OCI-LY7 (cell line): ENCODE measurements at regions not wholly inside any gene's neighbourhood (a gene's known extent, or its start where the extent isn't known, plus 50 kb on each side); places are given as distances from the start of the nearest gene placed in this dataset.
"Not testable (repeated sequence)": the region's sequence is repeated elsewhere in the genome, so short reads cannot be mapped to it uniquely, and the experiment has no call there.

Experiments used
- BruUV-seq: library from RNA; stranded (reverse); fragments of 400-500 nt; replicated peaks from 2 replicates; lab custom pipeline; 2021; lab: Mats Ljungman, UMichigan
- CTCF ChIA-PET: fragments of 300-600 bp; sonication (Branson Sonifier 250); formaldehyde crosslinking; loops from one replicate; lab custom pipeline; 2022; ENCODE audit warnings: antibody characterized with exemption; ENCODE audit not compliant: unreplicated experiment; lab: Charles Lee
- POLR2A ChIA-PET: fragments of 300-600 bp; sonication (Branson Sonifier 250); formaldehyde crosslinking; loops from one replicate; lab custom pipeline; 2022; ENCODE audit warnings: antibody characterized with exemption; lab: Charles Lee
- DNase-seq: peaks from one replicate; pipeline ENCODE4 v3.0.0-alpha.2; 2015; ENCODE audit warnings: low spot score
- H2AFZ ChIP-seq: fragments of 200-600 bp; sonication (generic), shearing (Covaris generic); 2 replicates; pipeline ENCODE4 v1.6.1; 2014; ENCODE audit warnings: mild to moderate bottlenecking, antibody characterized with exemption, low read length, moderate library complexity
- H3K27ac ChIP-seq: fragments of 200-600 bp; sonication (generic); 2 replicates; pipeline ENCODE4 v1.5.1; 2014; ENCODE audit warnings: mixed run types, low read depth, mild to moderate bottlenecking, moderate library complexity, low read length, inconsistent platforms; ENCODE audit not compliant: poor library complexity, severe bottlenecking
- H3K36me3 ChIP-seq: fragments of 200-600 bp; sonication (generic); 2 replicates; pipeline ENCODE4 v1.6.1; 2014; ENCODE audit warnings: mild to moderate bottlenecking, antibody characterized with exemption, low read length, moderate library complexity, mixed read lengths; ENCODE audit not compliant: insufficient read depth
- H3K4me1 ChIP-seq: fragments of 200-600 bp; sonication (generic); 2 replicates; pipeline ENCODE4 v1.5.1; 2014; ENCODE audit warnings: mild to moderate bottlenecking, low read length; ENCODE audit not compliant: insufficient read depth, poor library complexity, severe bottlenecking
- H3K4me2 ChIP-seq: fragments of 200-600 bp; sonication (generic); 2 replicates; pipeline ENCODE4 v1.6.1; 2014; ENCODE audit warnings: mild to moderate bottlenecking, low read length
- H3K4me3 ChIP-seq: fragments of 200-600 bp; sonication (generic); 2 replicates; pipeline ENCODE4 v1.5.1; 2014; ENCODE audit warnings: mild to moderate bottlenecking, low read depth, low read length; ENCODE audit not compliant: poor library complexity, severe bottlenecking
- H3K79me2 ChIP-seq: fragments of 200-600 bp; sonication (generic); 2 replicates; pipeline ENCODE4 v1.6.1; 2016; ENCODE audit warnings: low read depth, mild to moderate bottlenecking, low read length, moderate library complexity, mixed read lengths; ENCODE audit not compliant: insufficient read depth
- H3K9me2 ChIP-seq: fragments of 200-600 bp; sonication (generic); 2 replicates; pipeline ENCODE4 v1.6.1; 2016; ENCODE audit warnings: mild to moderate bottlenecking, low read length, mixed read lengths; ENCODE audit not compliant: insufficient read depth
- H3K9me3 ChIP-seq: fragments of 200-600 bp; sonication (generic); 2 replicates; pipeline ENCODE4 v1.6.1; 2014; ENCODE audit warnings: mild to moderate bottlenecking, mixed run types, low read length, mixed read lengths
- H4K20me1 ChIP-seq: fragments of 200-600 bp; sonication (generic); 2 replicates; pipeline ENCODE4 v1.6.1; 2014; ENCODE audit warnings: mild to moderate bottlenecking, antibody characterized with exemption, low read length, moderate library complexity, mixed read lengths; ENCODE audit not compliant: insufficient read depth
- EZH2phosphoT487 ChIP-seq: fragments of 200-600 bp; sonication (generic); IDR thresholded peaks from 2 replicates; pipeline ENCODE4 v1.6.1; 2018; ENCODE audit warnings: low read depth, borderline replicate concordance, mild to moderate bottlenecking, mixed run types, antibody characterized with exemption, low read length, moderate library complexity, mixed read lengths
- intact Hi-C: fragments of 100-400 bp; cut with micrococcal nuclease; formaldehyde crosslinking; loops from one replicate; pipeline ENCODE4 v1.10.0; 2022; ENCODE audit not compliant: unreplicated experiment
- TF ChIP-seq, protein P1 (sequence below): fragments of 200-600 bp; sonication (generic); conservative IDR thresholded peaks from 2 replicates; pipeline ENCODE4 v1.5.1; 2014; ENCODE audit warnings: mild to moderate bottlenecking, antibody characterized with exemption, low read length, moderate library complexity, mixed read lengths

DNA sequence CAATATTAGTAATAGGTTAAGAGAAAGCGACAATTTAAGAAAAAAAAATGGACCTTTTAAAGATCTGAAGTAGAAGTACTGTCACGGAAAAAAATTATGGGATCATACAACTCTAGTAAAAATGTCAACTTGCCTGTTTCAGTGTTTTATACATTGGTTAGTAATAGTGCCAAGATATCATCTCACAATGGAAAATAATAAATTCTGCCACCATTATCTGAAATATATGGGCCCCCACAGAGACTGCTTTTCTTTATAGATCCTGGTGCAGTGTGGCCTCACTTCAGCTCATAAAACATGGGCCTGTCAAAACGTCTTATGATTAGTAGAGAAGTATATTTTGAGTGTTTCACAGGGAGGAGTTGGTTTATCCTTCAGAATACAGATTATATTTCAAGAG, 266.3 kb upstream of the EPHA6 start:
- H3K36me3 ChIP-seq: no peaks in the 10 kb centered on the region
- no peaks in the 10 kb centered on the region for H3K79me2 ChIP-seq

DNA sequence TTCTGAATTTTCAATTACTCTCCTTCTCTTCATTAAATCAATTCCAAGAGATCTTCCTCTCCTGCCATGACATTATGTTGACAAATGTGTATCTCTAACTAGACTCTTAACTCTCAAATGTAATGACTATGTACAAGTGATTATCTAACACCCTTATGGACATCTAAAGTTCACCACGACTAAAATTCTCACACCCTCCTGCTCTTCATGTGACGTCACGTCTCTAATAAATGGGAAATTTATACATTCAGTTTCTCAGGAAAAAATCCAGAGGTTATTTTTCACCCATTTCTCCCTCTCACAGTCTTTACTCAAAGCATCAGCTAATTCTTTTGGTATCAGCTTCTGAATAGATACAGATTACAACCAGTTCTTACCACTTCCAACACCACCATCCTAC, 237.5 kb upstream of the EPHA6 start:
- H3K9me3 ChIP-seq: no peaks in the 10 kb centered on the region
- POLR2A ChIA-PET: no interaction called here
- no TSS peak for BruUV-seq

More for the DNA sequence above, 266.3 kb upstream of the EPHA6 start:
- H3K4me3 ChIP-seq: no peak overlapping the region
- H3K4me1 ChIP-seq: no peaks in the 10 kb centered on the region
- no TSS peak for BruUV-seq
- no peaks in the 10 kb centered on the region for H3K9me3 ChIP-seq
- intact Hi-C loops: no loop called here
- ChIA-PET POLR2A (no interaction called here), CTCF (no interaction called here)
- H4K20me1 ChIP-seq: no peaks in the 10 kb centered on the region
- TF ChIP-seq, protein P1, sequence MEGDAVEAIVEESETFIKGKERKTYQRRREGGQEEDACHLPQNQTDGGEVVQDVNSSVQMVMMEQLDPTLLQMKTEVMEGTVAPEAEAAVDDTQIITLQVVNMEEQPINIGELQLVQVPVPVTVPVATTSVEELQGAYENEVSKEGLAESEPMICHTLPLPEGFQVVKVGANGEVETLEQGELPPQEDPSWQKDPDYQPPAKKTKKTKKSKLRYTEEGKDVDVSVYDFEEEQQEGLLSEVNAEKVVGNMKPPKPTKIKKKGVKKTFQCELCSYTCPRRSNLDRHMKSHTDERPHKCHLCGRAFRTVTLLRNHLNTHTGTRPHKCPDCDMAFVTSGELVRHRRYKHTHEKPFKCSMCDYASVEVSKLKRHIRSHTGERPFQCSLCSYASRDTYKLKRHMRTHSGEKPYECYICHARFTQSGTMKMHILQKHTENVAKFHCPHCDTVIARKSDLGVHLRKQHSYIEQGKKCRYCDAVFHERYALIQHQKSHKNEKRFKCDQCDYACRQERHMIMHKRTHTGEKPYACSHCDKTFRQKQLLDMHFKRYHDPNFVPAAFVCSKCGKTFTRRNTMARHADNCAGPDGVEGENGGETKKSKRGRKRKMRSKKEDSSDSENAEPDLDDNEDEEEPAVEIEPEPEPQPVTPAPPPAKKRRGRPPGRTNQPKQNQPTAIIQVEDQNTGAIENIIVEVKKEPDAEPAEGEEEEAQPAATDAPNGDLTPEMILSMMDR: no peak
- TF ChIP-seq EZH2phosphoT487: no peak
- H2AFZ ChIP-seq: no peak overlapping the region
- H3K27ac ChIP-seq: no peak overlapping the region
- H3K4me2 ChIP-seq: no peak overlapping the region
- no peak for DNase-seq
- H3K9me2 ChIP-seq: no peaks in the 10 kb centered on the region

DNA sequence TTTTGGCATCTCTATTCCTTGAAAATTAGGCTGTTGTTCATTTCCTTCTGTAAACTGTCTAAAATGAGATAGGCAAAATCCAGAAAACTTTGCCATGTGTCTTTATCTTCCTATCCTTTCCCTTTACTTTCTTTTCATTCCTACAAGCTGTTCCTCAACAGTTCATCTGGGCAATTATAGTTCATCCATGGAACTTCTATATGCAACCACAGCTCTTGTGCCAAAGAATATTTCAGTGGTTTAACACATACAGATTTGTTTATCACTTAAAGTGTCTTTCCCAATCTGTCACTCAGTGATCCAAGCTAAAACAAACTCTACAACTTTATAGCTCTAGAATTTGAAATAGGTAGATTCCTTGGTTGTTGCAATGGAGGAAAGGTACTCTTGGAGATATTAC, 230.3 kb upstream of the EPHA6 start:
- no peaks in the 10 kb centered on the region for H3K79me2 ChIP-seq
- ChIA-PET CTCF (no interaction called here), POLR2A (no interaction called here)
- H3K27ac ChIP-seq: no peak overlapping the region
- intact Hi-C loops: no loop called here
- TF ChIP-seq EZH2phosphoT487: no peak
- TF ChIP-seq, protein P1: no peak
- H3K4me1 ChIP-seq: no peaks in the 10 kb centered on the region
- H3K4me2 ChIP-seq: no peak overlapping the region
- no peak overlapping the region for H2AFZ ChIP-seq
- H3K9me3 ChIP-seq: no peaks in the 10 kb centered on the region
- BruUV-seq: no TSS peak
- H3K36me3 ChIP-seq: no peaks in the 10 kb centered on the region
- no peak for DNase-seq
- H3K9me2 ChIP-seq: no peaks in the 10 kb centered on the region
- no peak overlapping the region for H3K4me3 ChIP-seq
- no peaks in the 10 kb centered on the region for H4K20me1 ChIP-seq

More for the DNA sequence above, 237.5 kb upstream of the EPHA6 start:
- no peaks in the 10 kb centered on the region for H3K79me2 ChIP-seq
- no peaks in the 10 kb centered on the region for H3K9me2 ChIP-seq
- H3K4me3 ChIP-seq: no peak overlapping the region
- H4K20me1 ChIP-seq: no peaks in the 10 kb centered on the region
- no peak overlapping the region for H2AFZ ChIP-seq
- no peaks in the 10 kb centered on the region for H3K4me1 ChIP-seq
- H3K27ac ChIP-seq: no peak overlapping the region
- TF ChIP-seq EZH2phosphoT487: no peak
- TF ChIP-seq, protein P1: no peak
- no peak for DNase-seq
- H3K4me2 ChIP-seq: no peak overlapping the region
- CTCF ChIA-PET: no interaction called here
- H3K36me3 ChIP-seq: no peaks in the 10 kb centered on the region
- intact Hi-C loops: no loop called here

DNA sequence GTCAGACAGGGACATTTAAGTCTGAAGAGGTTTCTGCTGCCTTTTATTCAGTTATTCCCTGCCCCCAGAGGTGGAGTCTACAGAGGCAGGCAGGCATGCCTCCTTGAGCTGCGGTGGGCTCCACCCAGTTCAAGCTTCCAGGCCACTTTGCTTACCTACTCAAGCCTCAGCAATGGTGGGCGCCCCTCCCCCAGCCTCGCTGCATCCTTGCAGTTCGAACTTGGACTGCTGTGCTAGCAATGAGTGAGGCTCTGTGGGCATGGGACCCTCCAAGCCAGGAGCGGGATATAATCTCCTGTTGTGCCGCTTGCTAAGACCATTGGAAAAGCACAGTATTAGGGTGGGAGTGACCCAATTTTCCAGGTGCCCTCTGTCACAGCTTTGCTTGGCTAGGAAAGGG, 207.5 kb upstream of the EPHA6 start:
- CTCF ChIA-PET, H3K79me2 ChIP-seq, H4K20me1 ChIP-seq, H3K27ac ChIP-seq, H3K9me3 ChIP-seq, H3K9me2 ChIP-seq, intact Hi-C loops, H2AFZ ChIP-seq, H3K4me3 ChIP-seq, H3K36me3 ChIP-seq, DNase-seq, H3K4me1 ChIP-seq, H3K4me2 ChIP-seq, BruUV-seq, POLR2A ChIA-PET: not testable (repeated sequence)
